ENCODE measurements at regions not wholly inside any gene's neighbourhood (a gene's known extent, or its start where the extent isn't known, plus 50 kb on each side); places are given as distances from the start of the nearest gene placed in this dataset.

DNA sequence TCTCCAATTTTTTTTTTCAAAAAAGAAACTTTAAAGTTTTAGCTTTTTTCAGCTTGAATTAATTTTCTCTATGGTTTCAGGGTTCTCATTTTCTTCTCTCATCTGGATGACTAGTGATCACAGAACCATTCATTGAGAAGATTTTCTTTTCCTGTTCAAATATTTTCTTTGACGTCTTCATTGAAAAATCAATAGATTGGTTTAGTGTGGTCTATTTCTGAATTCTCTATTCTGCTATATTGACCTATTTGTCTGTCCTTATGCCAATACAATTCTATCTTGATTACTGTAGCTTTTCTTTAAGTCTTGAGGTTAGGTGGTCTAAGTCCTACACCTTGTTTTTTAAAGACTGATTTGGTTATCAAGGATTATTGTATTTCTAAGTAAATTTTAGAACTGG, 150.2 kb upstream of the MAN1A1 start:
- no peak overlapping the region for H3K4me3 ChIP-seq (ENCODE audit: low read depth in 2 of 2, low read length in 1 of 2)
- POLR2A ChIA-PET = no interaction called here
- no peaks in the 10 kb centered on the region for H3K9me3 ChIP-seq
- no peak overlapping the region for H3K27ac ChIP-seq (ENCODE audit: low read depth in 2 of 2, low read length in 1 of 2)
- no peak overlapping the region for H3K9ac ChIP-seq
- no peaks in the 10 kb centered on the region for H3K27me3 ChIP-seq (ENCODE audit: insufficient read depth)
- H2AFZ ChIP-seq (ENCODE audit: low read depth) = no peak overlapping the region; the same call in 1 of the 2 replicates
- no peaks in the 10 kb centered on the region for H3K36me3 ChIP-seq (replicated peaks in 1 of 2; ENCODE audit: control insufficient read depth in 1 of 2, insufficient read depth in 2 of 2, low read length in 1 of 2)
- H3K9me2 ChIP-seq = no peaks in the 10 kb centered on the region
- H3F3A ChIP-seq (replicated peaks; ENCODE audit: insufficient read depth) = no peaks in the 10 kb centered on the region
- CTCF ChIA-PET = no interaction called here
- DNase-seq = no peak
- no peak overlapping the region for H3K4me2 ChIP-seq
- TF ChIP-seq, protein P1, sequence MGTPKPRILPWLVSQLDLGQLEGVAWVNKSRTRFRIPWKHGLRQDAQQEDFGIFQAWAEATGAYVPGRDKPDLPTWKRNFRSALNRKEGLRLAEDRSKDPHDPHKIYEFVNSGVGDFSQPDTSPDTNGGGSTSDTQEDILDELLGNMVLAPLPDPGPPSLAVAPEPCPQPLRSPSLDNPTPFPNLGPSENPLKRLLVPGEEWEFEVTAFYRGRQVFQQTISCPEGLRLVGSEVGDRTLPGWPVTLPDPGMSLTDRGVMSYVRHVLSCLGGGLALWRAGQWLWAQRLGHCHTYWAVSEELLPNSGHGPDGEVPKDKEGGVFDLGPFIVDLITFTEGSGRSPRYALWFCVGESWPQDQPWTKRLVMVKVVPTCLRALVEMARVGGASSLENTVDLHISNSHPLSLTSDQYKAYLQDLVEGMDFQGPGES (IDR thresholded peaks at IDR 0.05; ENCODE audit: low read depth, low read length) = no peak
- TF ChIP-seq RCOR1 (IDR thresholded peaks at IDR 0.05; ENCODE audit: low read length) (no peak), JUND (IDR thresholded peaks at IDR 0.05) (no peak), TCF12 (IDR thresholded peaks at IDR 0.05) (no peak), CHD2 (IDR thresholded peaks at IDR 0.05; ENCODE audit: low read length, partially characterized antibody) (no peak), FOXJ3 (CRISPR knock-in tag; IDR thresholded peaks at IDR 0.05) (no peak), MEF2A (IDR thresholded peaks at IDR 0.05; ENCODE audit: borderline replicate concordance, low read depth) (no peak), GABPA (IDR thresholded peaks at IDR 0.05; ENCODE audit: low read depth) (no peak), RAD21 (IDR thresholded peaks at IDR 0.05; ENCODE audit: low read length) (no peak), TEAD4 (IDR thresholded peaks at IDR 0.05; ENCODE audit: borderline replicate concordance, insufficient read depth) (no peak), SMC3 (IDR thresholded peaks at IDR 0.05; ENCODE audit: low read depth, low read length) (no peak), RXRA (IDR thresholded peaks at IDR 0.05; ENCODE audit: borderline replicate concordance, low read depth) (no peak), MXI1 (IDR thresholded peaks at IDR 0.05; ENCODE audit: low read depth, low read length) (no peak), POLR2AphosphoS5 (IDR thresholded peaks at IDR 0.05; ENCODE audit: low read depth, low read length) (no peak), GATA2 (CRISPR knock-in tag; IDR thresholded peaks at IDR 0.05) (no peak)
- TF ChIP-seq, protein P2, sequence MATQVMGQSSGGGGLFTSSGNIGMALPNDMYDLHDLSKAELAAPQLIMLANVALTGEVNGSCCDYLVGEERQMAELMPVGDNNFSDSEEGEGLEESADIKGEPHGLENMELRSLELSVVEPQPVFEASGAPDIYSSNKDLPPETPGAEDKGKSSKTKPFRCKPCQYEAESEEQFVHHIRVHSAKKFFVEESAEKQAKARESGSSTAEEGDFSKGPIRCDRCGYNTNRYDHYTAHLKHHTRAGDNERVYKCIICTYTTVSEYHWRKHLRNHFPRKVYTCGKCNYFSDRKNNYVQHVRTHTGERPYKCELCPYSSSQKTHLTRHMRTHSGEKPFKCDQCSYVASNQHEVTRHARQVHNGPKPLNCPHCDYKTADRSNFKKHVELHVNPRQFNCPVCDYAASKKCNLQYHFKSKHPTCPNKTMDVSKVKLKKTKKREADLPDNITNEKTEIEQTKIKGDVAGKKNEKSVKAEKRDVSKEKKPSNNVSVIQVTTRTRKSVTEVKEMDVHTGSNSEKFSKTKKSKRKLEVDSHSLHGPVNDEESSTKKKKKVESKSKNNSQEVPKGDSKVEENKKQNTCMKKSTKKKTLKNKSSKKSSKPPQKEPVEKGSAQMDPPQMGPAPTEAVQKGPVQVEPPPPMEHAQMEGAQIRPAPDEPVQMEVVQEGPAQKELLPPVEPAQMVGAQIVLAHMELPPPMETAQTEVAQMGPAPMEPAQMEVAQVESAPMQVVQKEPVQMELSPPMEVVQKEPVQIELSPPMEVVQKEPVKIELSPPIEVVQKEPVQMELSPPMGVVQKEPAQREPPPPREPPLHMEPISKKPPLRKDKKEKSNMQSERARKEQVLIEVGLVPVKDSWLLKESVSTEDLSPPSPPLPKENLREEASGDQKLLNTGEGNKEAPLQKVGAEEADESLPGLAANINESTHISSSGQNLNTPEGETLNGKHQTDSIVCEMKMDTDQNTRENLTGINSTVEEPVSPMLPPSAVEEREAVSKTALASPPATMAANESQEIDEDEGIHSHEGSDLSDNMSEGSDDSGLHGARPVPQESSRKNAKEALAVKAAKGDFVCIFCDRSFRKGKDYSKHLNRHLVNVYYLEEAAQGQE (IDR thresholded peaks at IDR 0.05; ENCODE audit: low read depth, low read length) = no peak
- no peaks in the 10 kb centered on the region for H3K79me2 ChIP-seq (ENCODE audit: insufficient read depth)
- no peaks in the 10 kb centered on the region for H4K20me1 ChIP-seq (ENCODE audit: insufficient read depth)
- 89% methylated on average over 1 of the region's 1 CpG for WGBS (ENCODE audit: low lambda C conversion rate)
- H3K4me1 ChIP-seq (ENCODE audit: control insufficient read depth in 1 of 2, insufficient read depth in 2 of 2, low read depth in 1 of 2, low read length in 1 of 2) = peaks cover 0 to 6% of the 10 kb centered on the region in 2 experiments; a peak in 1 of 4 replicates
